Endothelial cell of umbilical vein (primary cell): ENCODE measurements at regions not wholly inside any gene's neighbourhood (a gene's known extent, or its start where the extent isn't known, plus 50 kb on each side); places are given as distances from the start of the nearest gene placed in this dataset.

Experiments used
- EZH2 ChIP-seq: IDR thresholded peaks from 2 replicates; pipeline ENCODE4 v1.6.1; 2012; ENCODE audit warnings: borderline replicate concordance, low read depth, mild to moderate bottlenecking, moderate library complexity, low read length, inconsistent platforms; ENCODE audit not compliant: severe bottlenecking
- FOS ChIP-seq: IDR thresholded peaks from 2 replicates; pipeline ENCODE4 v1.6.1; 2011; ENCODE audit warnings: mild to moderate bottlenecking, low read length, moderate library complexity, borderline replicate concordance; ENCODE audit not compliant: insufficient read depth
- GATA2 ChIP-seq: IDR thresholded peaks from 2 replicates; pipeline ENCODE4 v1.7.0; 2011; ENCODE audit warnings: low read depth, mild to moderate bottlenecking, moderate library complexity, mixed read lengths, low read length; ENCODE audit not compliant: insufficient read length, insufficient read depth
- JUN ChIP-seq: IDR thresholded peaks from 2 replicates; pipeline ENCODE4 v1.6.1; 2011; ENCODE audit warnings: borderline replicate concordance, low read depth; ENCODE audit not compliant: insufficient read length, insufficient read depth
- MYC ChIP-seq: IDR thresholded peaks from one replicate; pipeline ENCODE4 v1.6.1; 2011; ENCODE audit warnings: mild to moderate bottlenecking, low read depth, low read length
- POLR2A ChIP-seq: IDR thresholded peaks from 2 replicates; pipeline ENCODE4 v1.6.1; 2012; ENCODE audit warnings: low read depth, mild to moderate bottlenecking, control low read depth, low read length
- POLR2AphosphoS5 ChIP-seq: IDR thresholded peaks from 2 replicates; pipeline ENCODE4 v1.6.1; 2012; ENCODE audit warnings: low read depth, mild to moderate bottlenecking, control low read depth, low read length, moderate library complexity; ENCODE audit not compliant: insufficient read depth
- TF ChIP-seq, protein P1 (sequence below), 2 donors: IDR thresholded peaks; 1 replicate in 1 of 2; 2 replicates in 1 of 2; pipeline ENCODE4 v1.5.1; 2011; ENCODE audit warnings: low read length in 2 of 2, mild to moderate bottlenecking in 2 of 2, moderate library complexity in 2 of 2, control low read depth in 1 of 2, inconsistent platforms in 1 of 2, low read depth in 1 of 2; ENCODE audit not compliant: insufficient read depth in 1 of 2; ENCODE audit errors: extremely low read depth in 1 of 2
- TF ChIP-seq, protein P2 (sequence below): IDR thresholded peaks from 2 replicates; pipeline ENCODE4 v1.6.1; 2011; ENCODE audit not compliant: insufficient read depth, insufficient read length

DNA sequence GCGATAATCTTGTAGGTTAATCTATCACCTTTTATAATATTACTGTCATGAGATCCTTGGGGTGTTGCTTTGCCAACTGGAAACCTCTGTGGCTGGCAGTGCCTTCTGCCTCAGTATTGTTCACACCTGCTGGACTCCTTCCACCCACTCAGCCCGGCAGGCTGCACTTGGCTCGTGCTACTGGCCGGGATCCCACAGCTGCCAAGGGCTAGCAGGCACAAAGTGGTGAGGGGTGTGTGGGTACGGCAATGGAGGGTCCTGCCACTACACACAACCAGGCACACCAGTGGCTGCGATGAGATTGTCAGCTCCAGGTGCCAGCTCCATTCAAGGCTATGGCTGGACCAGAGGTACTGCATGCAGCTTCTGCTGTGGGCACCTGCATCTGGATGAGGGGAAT, 191.2 kb upstream of the LYPLAL1 start:
- TF ChIP-seq POLR2A (no peak), FOS (no peak), EZH2 (no peak), POLR2AphosphoS5 (no peak), MYC (no peak), JUN (no peak), GATA2 (no peak)
- TF ChIP-seq, protein P1, sequence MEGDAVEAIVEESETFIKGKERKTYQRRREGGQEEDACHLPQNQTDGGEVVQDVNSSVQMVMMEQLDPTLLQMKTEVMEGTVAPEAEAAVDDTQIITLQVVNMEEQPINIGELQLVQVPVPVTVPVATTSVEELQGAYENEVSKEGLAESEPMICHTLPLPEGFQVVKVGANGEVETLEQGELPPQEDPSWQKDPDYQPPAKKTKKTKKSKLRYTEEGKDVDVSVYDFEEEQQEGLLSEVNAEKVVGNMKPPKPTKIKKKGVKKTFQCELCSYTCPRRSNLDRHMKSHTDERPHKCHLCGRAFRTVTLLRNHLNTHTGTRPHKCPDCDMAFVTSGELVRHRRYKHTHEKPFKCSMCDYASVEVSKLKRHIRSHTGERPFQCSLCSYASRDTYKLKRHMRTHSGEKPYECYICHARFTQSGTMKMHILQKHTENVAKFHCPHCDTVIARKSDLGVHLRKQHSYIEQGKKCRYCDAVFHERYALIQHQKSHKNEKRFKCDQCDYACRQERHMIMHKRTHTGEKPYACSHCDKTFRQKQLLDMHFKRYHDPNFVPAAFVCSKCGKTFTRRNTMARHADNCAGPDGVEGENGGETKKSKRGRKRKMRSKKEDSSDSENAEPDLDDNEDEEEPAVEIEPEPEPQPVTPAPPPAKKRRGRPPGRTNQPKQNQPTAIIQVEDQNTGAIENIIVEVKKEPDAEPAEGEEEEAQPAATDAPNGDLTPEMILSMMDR (IDR thresholded peaks at IDR 0.05; ENCODE audit: extremely low read depth in 1 of 2, insufficient read depth in 1 of 2, low read depth in 1 of 2, low read length in 2 of 2), result no peak
- TF ChIP-seq, protein P2, sequence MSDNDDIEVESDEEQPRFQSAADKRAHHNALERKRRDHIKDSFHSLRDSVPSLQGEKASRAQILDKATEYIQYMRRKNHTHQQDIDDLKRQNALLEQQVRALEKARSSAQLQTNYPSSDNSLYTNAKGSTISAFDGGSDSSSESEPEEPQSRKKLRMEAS, result no peak
